GM18517 (cell line): ENCODE measurements at regions not wholly inside any gene's neighbourhood (a gene's known extent, or its start where the extent isn't known, plus 50 kb on each side); places are given as distances from the start of the nearest gene placed in this dataset.
"Not testable (repeated sequence)": the region's sequence is repeated elsewhere in the genome, so short reads cannot be mapped to it uniquely, and the experiment has no call there.

Source experiments
- ATAC-seq: cut with Tn5 transposase; IDR thresholded peaks from one replicate; pipeline ENCODE4 v1.9.1; 2021; ENCODE audit warnings: mild to moderate bottlenecking, moderate library complexity; ENCODE audit not compliant: unreplicated experiment

DNA sequence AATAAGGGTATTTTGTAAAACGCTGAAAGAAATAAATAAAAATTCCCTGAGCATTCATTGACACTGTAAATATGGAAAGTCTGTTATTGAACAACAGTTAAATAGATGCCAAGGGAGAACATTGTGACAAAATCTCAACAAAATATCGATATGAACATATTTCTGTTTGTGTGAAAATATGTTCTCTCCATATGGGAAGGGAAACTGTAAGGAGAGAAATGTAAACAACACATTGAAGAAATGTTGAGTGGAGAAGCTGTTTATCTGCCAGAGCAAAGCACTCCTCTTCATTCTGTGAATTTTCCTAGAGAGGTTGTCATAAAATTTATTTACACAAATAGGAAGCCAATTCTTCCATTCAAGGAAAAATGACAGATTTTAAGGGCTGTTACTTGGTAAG, 57.1 kb upstream of the EOMES start:
- ATAC-seq, result no peak

DNA sequence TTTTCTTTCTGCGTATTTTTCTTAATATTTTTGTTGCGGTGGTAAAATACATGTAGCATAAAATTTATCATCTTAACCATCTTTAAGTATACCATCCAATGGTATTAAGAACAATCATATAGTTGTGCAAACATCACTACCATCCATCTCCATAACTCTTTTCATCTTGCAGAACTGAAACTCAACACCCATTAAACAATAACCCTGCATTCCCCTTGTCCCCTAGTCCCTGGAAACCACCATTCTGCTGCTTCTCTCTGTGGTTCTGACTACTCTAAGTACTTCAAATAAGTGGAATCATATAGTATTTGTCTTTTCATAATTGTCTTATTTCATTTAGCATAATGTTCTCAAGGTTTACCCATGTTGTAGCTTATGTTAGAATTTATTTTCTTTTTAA, 67.3 kb upstream of the EOMES start:
- no peak for ATAC-seq

DNA sequence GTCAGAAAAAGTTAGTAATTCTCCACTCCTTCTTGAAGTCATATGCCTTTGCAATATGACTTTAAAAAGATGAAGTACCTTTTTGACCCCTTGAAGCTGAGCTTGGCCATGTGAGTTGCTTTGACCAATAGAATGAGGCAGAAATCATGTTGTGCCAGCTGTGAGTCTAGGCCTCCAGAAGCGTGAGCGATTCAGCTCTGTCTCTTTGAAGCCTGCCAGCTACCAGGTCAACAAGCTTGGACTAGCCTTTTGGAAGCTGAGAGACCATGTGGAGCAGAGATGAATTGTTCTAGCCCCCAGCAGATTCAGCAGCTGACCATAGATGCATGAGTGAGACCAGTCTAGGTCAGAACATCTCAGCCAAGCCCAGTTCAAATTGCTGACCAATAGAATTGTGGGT, 69.8 kb upstream of the EOMES start:
- no peak for ATAC-seq

DNA sequence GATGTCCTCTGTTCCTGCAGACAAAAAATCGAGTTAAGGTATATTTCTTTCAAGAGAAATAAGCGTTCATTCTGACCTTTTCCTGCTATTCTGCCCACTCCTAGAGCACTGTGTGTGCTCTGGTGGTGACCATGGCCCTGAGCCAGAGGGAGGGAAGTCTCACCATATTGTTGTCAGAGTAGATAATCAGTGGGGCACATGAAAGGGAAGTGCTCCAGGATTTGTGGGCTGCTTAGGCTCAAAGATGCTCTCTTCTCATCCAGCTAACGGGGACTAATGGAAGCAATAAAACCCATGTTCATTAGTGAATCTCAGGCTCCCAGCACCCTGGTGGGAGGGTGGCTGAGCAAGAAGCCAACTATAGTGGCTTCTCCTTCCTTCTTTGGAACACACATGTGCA, 70.7 kb upstream of the EOMES start:
- no peak for ATAC-seq

DNA sequence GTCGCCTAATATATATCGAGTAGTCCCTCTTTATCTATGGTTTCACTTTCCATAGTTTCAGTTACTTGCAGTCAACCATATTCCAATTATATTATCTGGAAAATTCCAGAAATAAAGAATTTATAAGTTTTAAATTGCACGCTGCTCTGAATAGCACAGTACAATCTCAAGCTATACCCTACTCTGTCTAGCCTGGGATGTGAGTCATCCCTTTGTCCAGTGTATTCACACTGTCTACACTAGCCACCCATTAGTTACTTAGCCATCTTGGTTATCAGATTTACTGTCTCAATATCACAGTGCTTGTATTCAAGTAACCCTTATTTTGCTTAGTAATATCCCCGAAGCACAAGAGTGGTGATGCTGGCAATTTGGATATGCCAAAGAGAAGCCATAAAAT, 72.1 kb upstream of the EOMES start:
- ATAC-seq, result no peak

DNA sequence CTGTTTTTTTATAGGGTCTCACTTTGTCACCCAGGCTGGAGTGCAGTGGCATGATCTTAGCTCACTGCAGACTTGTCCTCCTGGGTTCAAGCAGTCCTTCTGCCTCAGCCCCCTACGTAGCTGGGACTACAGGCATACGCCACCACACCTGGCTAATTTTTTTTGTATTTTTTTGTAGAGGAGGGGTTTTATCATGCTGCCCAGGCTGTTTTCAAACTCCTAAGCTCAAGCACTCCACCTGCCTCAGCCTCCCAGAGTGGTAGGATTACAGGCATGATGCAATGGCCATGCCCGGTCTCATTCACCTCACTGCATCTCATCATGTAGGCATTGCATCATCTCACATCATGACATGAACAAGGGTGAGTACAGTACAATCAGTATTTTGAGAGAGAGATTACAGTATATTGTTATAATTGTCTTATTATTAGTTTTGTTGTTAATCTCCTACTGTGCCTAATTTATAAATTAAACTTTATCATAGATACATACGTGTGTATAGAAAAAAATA, 74.3 kb upstream of the EOMES start:
- no peak for ATAC-seq

DNA sequence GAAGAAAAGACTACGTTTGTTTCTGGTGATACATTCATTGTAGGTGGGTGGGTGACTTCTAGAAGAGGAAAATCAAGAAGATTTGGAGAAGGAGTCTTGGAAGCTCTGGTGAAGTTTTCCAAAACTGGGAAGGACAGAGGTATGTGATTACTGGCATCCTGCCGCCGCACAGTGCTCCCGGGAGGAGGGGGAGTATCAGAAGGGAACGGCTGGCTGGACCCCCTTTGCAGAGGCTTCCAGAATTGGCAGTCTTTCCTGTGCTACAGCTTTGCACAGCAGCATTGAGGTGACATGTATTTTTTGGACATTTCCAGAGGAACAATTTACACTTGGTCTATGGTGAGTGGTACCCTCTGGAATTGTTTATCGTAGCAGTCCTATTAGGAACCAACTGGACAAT, 75.7 kb upstream of the EOMES start:
- no peak for ATAC-seq

DNA sequence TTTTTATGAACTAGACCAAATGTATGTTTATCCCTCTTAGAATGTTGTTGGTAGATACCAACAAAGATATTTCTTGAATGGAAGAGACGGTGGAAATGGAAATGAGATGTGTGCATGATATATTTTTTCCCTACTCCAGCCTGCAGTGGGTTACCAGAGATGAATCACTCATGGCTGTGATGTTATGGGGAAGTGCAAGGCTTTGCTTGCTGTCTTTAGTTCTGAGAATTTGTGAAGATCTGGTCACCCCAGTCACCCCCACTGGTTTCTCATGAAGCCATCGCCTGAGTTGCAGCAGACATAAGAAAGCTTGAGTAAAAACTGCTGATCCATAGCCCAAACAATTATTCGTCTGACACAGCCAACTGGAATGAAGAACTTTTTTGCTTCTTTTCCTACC, 78.1 kb upstream of the EOMES start:
- ATAC-seq, result no peak

DNA sequence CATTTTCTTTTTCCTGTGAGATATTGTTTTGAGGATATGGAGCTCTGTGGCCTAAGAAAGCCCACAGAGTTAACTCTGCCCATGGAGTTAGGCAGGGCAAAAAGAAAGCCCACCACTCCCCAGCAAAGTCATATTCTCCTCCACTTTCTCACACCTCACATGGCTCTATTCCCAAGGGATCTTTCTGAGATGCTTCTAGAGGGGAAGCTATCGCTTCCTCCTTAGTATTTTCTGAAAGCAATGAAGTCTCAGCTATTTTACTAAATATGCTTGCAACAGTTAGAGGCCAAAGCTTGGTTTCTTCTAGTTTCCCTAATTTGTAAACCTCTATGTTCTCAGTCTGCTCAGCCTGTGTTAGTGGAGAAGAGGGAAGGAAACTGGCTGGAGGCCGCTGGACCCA, 80.3 kb upstream of the EOMES start:
- no peak for ATAC-seq

DNA sequence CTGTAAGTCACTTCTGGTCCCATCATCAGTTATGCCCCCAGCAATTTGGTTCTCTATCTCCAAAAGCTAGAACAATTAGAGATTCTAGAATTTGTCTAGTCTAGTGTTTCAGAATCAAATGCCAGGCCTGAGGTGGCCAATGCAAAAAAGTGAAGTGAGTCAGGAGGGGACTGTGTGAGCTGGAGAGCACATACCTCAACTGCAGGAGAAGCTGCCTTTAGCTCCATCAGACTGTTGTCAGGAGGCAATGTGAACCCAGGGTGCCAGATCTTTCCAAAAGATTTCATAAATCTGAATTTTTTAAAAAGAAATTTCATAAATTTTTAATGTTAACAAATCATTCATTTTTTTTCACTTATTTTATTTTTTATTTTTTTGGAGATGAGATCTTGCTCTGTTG, 80.7 kb upstream of the EOMES start:
- no peak for ATAC-seq

DNA sequence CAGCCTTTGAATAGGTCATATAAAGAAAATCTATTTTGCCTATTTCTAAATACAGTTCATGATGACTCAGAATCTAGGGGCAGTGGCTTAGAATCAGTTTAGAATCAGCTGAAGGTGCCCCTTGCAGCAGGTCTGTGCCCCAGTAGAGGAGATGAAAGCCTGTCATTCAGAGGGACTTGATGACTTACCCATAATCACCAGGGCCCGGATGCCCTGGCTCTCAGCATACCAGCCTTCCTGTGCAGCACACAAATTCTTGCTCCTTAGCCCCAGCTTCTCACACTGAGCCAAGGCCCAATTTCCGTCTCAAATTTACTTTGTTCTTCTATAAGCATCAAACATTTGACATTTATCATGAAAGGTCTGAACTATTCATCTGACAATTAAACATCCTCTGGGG, 83.2 kb upstream of the EOMES start:
- ATAC-seq, result no peak

DNA sequence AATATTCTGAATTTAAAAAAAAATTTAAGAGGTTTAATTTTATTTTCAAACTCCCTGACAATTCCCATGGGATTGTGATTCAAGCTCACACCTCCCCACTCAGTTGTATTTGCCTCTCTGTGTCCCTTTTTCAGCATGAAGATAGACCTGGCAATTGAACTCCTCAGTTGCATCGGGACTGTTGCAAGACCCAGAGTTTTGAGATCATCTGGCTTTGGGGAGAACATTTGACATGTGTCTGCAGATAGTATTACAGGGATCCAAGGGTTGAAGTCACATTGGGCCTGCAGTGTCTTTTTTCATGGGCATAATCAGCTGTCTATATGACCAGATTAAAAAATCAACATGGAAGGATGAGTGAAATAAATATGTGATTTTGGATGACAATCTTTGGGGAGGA, 91.1 kb upstream of the EOMES start:
- no peak for ATAC-seq

DNA sequence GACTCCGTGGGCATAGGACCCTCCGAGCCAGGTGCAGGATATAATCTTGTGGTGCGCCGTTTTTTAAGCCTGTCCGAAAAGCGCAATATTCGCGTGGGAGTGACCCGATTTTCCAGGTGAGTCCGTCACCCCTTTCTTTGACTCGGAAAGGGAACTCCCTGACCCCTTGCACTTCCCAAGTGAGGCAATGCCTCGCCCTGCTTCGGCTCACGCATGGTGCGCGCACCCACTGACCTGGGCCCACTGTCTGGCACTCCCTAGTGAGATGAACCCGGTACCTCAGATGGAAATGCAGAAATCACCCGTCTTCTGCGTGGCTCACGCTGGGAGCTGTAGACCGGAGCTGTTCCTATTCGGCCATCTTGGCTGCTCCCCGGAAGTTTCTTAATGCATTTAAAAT, 99.5 kb upstream of the EOMES start:
- not testable (repeated sequence) for ATAC-seq

DNA sequence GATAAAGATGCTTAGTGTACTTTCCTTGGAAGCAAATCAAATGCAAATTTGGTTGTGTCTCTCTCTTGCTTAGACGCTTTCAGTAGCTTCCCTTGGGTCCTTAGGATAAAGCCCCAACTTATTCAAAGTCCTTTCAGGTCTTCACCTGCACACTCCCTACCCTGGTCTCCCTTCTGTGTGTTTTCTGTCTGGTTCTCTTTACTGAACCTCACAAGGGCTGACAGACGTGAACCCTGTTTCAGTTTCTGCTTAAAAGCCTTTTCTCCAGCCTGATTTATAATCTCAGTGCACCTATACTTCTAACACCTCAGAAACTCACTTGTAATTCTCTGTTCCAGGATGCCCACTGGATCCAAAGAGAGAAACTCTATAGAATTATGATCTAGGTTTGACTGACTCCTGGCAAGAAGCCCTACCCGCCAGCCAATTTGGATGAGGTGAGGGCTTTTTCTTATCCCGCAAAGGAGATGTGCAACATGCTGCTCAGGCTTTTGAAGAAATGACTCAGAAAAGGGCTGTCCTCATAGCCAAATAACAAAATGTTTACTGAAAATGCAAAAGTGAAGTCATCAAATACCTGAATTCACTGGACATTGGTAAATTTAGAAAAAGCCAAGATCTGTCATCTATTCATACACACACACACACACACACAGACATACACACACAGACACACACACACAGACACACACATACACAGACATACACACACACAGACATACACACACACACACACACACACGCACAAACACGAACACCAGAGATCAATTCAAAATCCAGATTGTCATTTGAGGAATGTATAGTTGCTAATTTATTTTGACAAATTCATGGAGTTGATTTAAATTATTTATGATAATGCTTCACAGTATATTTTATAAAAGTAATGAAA, 102.4 kb upstream of the EOMES start:
- no peak for ATAC-seq

DNA sequence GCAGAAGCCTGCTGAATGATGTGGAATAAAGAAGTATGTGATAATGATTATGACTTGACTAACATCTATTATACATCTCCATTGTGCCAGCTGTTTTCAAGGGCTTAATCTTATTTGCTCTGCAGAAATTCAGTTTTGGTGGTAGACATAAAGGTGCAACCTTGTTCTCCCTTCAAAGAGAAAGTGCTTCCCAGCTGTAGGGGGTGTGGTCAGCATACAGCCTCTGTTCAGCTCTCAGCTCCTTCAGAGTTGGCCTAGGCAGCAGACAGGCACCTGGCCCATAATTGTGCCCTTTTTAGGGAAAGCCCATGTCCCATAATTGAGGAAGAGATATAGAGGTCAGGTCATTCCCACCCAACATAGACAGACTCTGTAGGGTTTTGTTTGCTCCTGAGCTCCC, 104.3 kb upstream of the EOMES start:
- ATAC-seq, result no peak

DNA sequence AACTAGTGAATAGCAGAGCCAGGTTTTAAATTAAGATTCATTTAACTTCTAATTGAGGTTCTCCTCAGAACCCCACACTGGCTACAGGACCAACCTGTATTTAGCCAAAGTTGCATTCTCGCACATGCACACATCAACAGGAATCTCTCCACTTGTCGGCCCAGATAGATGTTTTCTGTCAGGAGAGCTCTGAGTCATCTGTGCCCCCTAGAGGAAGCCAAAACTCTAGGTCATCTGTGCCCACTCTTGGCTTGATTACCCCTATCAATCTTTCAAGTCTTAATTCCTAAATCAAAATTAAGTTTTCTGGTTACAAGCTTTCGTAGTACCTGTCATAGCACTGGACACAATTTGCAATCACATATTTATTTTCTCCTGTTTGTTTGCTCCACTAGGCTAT, 104.9 kb upstream of the EOMES start:
- no peak for ATAC-seq

DNA sequence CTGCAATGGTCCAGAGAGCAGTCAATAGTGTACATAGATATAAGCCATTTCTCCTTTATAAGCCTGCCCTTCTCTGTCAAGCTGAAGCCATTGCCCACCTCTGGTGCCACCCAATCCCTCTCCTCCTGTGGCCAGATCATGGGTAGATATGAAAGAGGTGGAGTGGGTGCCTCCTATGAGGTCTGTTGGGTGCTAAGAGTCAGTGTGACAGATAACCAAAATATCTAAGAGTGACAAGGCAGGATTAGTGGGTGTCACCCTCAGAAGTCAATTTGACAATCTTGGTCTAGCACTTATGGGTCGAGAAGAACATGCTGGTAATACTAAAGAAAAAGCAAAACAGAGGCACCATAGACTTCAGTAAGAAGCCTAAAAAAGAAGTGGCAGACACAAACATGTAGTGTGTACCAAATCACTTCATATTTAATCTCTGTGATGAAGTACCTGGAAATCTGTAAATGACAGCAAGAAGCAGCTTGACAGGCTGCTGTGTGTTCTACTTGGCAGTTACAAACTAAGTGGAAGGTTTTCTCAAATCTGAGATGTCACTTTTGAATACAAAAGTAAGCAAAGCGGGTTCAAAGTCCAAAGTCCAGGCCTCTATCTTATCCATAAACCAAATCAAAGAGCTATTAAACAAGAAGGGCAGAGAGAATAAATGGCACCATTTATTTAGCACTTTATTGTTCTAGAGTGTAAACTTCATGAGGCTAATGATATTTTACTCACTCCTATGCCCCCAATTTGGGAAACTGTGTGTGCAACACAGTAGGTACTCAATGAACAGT, 118.9 kb upstream of the EOMES start:
- ATAC-seq, result no peak

DNA sequence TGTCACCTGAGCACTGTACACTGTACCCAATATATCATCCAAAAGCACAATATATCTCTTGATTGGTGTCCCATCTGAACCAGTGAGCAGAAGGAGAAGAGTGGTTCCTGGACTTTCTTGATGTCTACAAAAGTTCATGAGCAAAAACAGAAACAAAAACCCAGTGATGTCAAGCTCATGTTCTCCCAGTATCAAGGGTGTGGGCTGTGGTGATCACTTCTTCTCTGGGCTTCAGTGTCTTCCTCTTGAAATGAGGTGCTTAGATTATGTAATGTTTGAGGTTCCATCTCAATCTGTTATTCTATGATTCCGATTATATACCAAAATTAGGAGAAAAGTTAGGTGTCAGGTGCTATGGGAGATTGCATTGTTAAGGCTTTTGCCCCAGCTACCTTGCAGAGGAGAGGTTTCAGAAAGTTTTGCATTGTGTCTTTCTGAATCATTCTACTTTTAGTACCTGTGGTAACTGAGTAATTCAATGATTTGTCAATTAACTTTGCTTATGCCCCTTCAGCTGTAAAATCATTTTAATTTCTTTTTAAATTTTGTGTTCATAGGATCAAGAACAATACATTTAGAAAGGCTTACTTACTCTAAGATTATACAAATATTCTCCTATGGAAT, 122.0 kb upstream of the EOMES start:
- no peak for ATAC-seq

DNA sequence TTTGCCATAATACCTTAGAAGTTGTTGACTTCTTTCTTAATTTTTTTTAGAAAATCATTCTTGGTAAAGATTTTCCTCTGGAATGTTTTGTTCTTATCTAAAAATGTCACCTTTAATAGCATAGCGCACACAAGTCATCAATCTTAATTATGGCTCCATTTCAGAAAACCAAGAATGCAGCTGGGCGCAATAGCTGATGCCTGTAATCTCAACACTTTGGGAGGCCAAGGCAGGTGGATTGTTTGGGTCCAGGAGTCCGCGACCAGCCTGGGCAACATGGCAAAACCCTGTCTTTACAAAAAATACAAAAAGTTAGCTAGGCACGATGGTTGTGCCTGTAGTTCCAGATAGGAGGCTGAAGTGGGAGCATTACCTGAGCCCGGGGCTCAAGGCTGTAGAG, 125.6 kb upstream of the EOMES start:
- no peak for ATAC-seq

DNA sequence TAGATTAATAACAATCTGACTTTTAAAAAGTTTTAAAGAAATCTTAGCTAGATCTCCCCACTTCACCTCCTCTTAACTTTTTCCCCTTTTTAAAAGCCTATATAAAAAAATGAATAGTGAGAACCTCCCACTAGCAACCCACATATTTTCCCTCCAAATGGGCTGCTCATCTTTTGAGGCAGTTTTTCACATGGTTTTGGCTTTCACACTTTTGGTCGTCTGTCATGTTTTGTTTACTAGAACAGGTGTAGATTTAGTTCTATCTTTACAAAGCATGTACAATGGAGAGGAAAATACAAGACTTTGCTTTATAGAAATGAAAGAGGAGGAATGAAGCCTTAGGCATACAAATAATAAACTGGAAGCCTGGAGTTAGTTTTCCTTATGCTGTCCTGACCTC, 126.7 kb upstream of the EOMES start:
- no peak for ATAC-seq

DNA sequence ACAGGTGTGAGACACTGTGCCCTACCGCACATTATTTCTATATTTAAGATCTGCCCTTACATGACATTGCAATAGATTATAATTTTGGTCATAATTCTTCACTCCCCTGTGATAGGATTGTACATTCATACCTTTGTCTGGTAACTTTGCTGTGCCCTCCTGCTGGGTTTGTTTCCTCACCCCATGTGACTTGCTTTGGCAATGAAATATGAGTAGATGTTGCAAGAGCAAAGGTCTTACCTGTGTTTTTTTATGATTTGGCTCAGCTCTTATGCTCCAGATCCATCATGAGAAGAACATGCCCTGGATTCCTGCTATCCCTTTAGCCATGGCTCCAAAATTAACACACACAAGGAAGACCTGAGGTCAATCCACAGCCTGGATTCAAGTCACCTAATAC, 137.7 kb upstream of the EOMES start:
- ATAC-seq, result no peak
